Natural killer cell (primary cell): ENCODE measurements at regions not wholly inside any gene's neighbourhood (a gene's known extent, or its start where the extent isn't known, plus 50 kb on each side); places are given as distances from the start of the nearest gene placed in this dataset.

ENCODE experiments used
- ATAC-seq, 3 donors: fragments of 150-1000 bp in 2 of 3; fragments of 200-7000 bp in 1 of 3; cut with Tn5 transposase; 1 replicate in 1 of 3; 2 replicates in 2 of 3; pipeline ENCODE4 v1.10.0; 2021; ENCODE audit warnings: mild to moderate bottlenecking in 2 of 3, moderate library complexity in 2 of 3
- DNase-seq, 2 donors: peaks; one replicate each; pipeline versions ENCODE4 v3.0.0 to v3.0.0-alpha.2; 2013 to 2021; ENCODE audit warnings: mixed read lengths in 1 of 2
- H3K27ac ChIP-seq: one replicate; pipeline ENCODE4 v1.5.1; 2013; ENCODE audit warnings: mild to moderate bottlenecking, low read length
- H3K27me3 ChIP-seq: one replicate; pipeline ENCODE4 v1.6.1; 2013; ENCODE audit warnings: low read length; ENCODE audit not compliant: control insufficient read depth, insufficient read depth
- H3K36me3 ChIP-seq: one replicate; pipeline ENCODE4 v1.6.1; 2013; ENCODE audit warnings: low read length; ENCODE audit not compliant: control insufficient read depth, insufficient read depth
- H3K4me1 ChIP-seq: one replicate; pipeline ENCODE4 v1.6.1; 2013; ENCODE audit warnings: low read length; ENCODE audit not compliant: control insufficient read depth, insufficient read depth
- H3K4me3 ChIP-seq: one replicate; pipeline ENCODE4 v1.5.1; 2013; ENCODE audit warnings: low read length
- H3K9me3 ChIP-seq: one replicate; pipeline ENCODE4 v1.6.1; 2013; ENCODE audit warnings: low read length; ENCODE audit not compliant: control insufficient read depth, insufficient read depth
- H3K27ac Mint-ChIP-seq, 2 donors: one replicate each; pipeline ENCODE4 v1.8.0; 2022; ENCODE audit warnings: mild to moderate bottlenecking in 2 of 2, mixed read lengths in 2 of 2, moderate library complexity in 1 of 2
- H3K27me3 Mint-ChIP-seq, 2 donors: one replicate each; pipeline ENCODE4 v1.8.0; 2022; ENCODE audit warnings: low read depth in 2 of 2, mixed read lengths in 2 of 2
- H3K36me3 Mint-ChIP-seq: one replicate; pipeline ENCODE4 v1.8.0; 2022; ENCODE audit warnings: mixed read lengths
- H3K4me1 Mint-ChIP-seq, 2 donors: one replicate each; pipeline ENCODE4 v1.8.0; 2022; ENCODE audit warnings: mixed read lengths in 2 of 2
- H3K4me3 Mint-ChIP-seq: one replicate; pipeline ENCODE4 v1.8.0; 2022; ENCODE audit warnings: mild to moderate bottlenecking, moderate library complexity, mixed read lengths
- H3K9me3 Mint-ChIP-seq, 2 donors: one replicate each; pipeline ENCODE4 v1.8.0; 2022; ENCODE audit warnings: mixed read lengths in 2 of 2
- WGBS: methylation state at CpG from one replicate; pipeline ENCODE4 v1.1.7; 2013; ENCODE audit warnings: missing lambda C conversion rate; ENCODE audit not compliant: insufficient coverage; 5-methylcytosine and 5-hydroxymethylcytosine counted together
- intact Hi-C: fragments of 100-400 bp; cut with micrococcal nuclease; formaldehyde crosslinking; loops from one replicate; pipeline ENCODE4 v1.14.2; 2022
- TF ChIP-seq, protein P1 (sequence below): fragments of 200-600 bp; IDR thresholded peaks from one replicate; pipeline ENCODE4 v1.8.0; 2022; ENCODE audit warnings: antibody characterized with exemption

GRCh38 chr18:34542625-34543024, 167.5 kb upstream of the DTNA start:
- Histone ChIP-seq H3K36me3 (no peaks in the 10 kb centered on the region), H3K27ac (no peak overlapping the region), H3K4me3 (no peak overlapping the region), H3K27me3 (no peaks in the 10 kb centered on the region), H3K9me3 (no peaks in the 10 kb centered on the region), H3K4me1 (no peaks in the 10 kb centered on the region)
- TF ChIP-seq, protein P1, sequence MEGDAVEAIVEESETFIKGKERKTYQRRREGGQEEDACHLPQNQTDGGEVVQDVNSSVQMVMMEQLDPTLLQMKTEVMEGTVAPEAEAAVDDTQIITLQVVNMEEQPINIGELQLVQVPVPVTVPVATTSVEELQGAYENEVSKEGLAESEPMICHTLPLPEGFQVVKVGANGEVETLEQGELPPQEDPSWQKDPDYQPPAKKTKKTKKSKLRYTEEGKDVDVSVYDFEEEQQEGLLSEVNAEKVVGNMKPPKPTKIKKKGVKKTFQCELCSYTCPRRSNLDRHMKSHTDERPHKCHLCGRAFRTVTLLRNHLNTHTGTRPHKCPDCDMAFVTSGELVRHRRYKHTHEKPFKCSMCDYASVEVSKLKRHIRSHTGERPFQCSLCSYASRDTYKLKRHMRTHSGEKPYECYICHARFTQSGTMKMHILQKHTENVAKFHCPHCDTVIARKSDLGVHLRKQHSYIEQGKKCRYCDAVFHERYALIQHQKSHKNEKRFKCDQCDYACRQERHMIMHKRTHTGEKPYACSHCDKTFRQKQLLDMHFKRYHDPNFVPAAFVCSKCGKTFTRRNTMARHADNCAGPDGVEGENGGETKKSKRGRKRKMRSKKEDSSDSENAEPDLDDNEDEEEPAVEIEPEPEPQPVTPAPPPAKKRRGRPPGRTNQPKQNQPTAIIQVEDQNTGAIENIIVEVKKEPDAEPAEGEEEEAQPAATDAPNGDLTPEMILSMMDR: no peak
- Mint-ChIP-seq H3K36me3 (no peaks in the 10 kb centered on the region), H3K4me1 (no peaks in the 10 kb centered on the region), H3K4me3 (no peak overlapping the region), H3K27ac (no peak overlapping the region), H3K27me3 (peaks cover 0 to 2% of the 10 kb centered on the region in 2 donors), H3K9me3 (peaks cover 0 to 3% of the 10 kb centered on the region in 2 donors)
- DNase-seq: no peak
- no peak for ATAC-seq
- intact Hi-C loops: no loop called here

DNA sequence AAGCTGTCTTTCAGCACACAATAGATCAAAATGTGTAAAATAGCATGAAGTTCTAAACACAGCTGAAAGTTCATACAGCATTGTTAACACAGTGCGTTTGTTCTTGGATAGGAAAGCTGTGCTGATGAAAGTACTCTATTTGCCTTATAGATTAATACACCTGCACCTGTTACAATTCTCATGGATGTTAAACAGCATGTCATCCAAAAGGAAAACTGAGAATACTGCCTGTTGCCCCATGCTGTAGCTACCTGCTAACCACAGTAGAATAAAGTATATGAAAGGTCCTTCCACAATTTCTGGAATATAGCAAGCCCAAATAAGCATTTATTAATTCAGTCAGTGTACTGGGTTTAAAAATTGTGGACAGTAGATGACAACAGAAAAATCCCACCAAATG, 166.7 kb upstream of the DTNA start:
- intact Hi-C loops: no loop called here
- DNase-seq (no peak), ATAC-seq (no peak)
- no peaks in the 10 kb centered on the region for H3K4me1 Mint-ChIP-seq
- WGBS: 100% methylated on average over 1 of the region's 1 CpG
- no peak overlapping the region for H3K4me3 Mint-ChIP-seq
- H3K27me3 Mint-ChIP-seq: peaks cover 0 to 2% of the 10 kb centered on the region in 2 donors
- no peaks in the 10 kb centered on the region for H3K36me3 ChIP-seq
- H3K4me3 ChIP-seq: no peak overlapping the region
- TF ChIP-seq, protein P1: no peak
- H3K4me1 ChIP-seq: no peaks in the 10 kb centered on the region
- H3K9me3 ChIP-seq: no peaks in the 10 kb centered on the region
- peaks cover 0 to 3% of the 10 kb centered on the region in 2 donors for H3K9me3 Mint-ChIP-seq
- no peaks in the 10 kb centered on the region for H3K27me3 ChIP-seq
- H3K27ac ChIP-seq: no peak overlapping the region
- no peak overlapping the region for H3K27ac Mint-ChIP-seq
- H3K36me3 Mint-ChIP-seq: no peaks in the 10 kb centered on the region

DNA sequence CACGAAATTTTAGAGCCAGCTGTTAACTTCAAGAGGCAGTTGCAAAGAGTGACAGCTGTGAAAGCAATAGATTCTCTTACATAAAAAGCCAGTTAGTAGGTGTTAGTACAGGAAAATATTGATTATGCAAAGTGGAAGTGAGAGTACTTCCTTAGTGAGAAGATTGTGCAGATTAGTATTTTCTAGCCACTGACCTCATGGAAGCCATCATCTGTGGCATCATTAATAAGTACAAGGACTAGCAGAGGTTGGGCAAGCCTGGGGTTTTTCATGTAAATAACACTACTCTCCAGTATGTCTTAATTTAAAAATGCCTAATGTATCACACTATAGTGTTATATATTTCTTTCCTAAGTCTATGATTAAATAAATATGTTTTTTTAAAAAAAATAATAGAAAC, 166.2 kb upstream of the DTNA start:
- Histone ChIP-seq H3K4me1 (no peaks in the 10 kb centered on the region), H3K36me3 (no peaks in the 10 kb centered on the region), H3K4me3 (no peak overlapping the region), H3K9me3 (no peaks in the 10 kb centered on the region), H3K27me3 (no peaks in the 10 kb centered on the region), H3K27ac (no peak overlapping the region)
- Mint-ChIP-seq H3K27me3 (peaks cover 0 to 2% of the 10 kb centered on the region in 2 donors), H3K4me1 (no peaks in the 10 kb centered on the region), H3K4me3 (no peak overlapping the region), H3K9me3 (peaks cover 0 to 3% of the 10 kb centered on the region in 2 donors), H3K27ac (no peak overlapping the region), H3K36me3 (no peaks in the 10 kb centered on the region)
- TF ChIP-seq, protein P1: no peak
- WGBS: 47% methylated on average over 1 of the region's 1 CpG
- intact Hi-C loops: no loop called here
- DNase-seq (no peak), ATAC-seq (no peak)

DNA sequence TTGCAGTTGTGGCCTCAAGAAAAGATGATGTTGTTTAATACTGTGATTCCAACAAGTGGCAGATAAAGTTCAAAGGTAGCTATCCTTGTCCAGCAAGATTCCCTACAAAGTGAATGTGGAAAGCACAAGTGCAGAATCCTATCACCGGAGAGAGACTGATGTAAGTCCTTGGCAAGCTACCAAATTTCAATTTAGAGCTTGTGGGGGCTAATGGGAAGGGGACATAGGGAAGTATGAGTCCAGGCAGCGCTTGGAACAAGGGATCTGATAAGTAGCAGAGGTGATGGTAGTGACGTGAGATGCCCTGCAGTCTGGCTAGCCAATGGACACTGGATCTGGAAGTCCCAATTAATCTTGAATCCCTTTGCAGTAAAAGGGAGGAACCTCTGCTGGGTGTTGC, 165.2 kb upstream of the DTNA start:
- H3K36me3 ChIP-seq: no peaks in the 10 kb centered on the region
- no peaks in the 10 kb centered on the region for H3K27me3 ChIP-seq
- H3K9me3 ChIP-seq: no peaks in the 10 kb centered on the region
- H3K27me3 Mint-ChIP-seq: peaks cover 0 to 2% of the 10 kb centered on the region in 2 donors
- peaks cover 0 to 3% of the 10 kb centered on the region in 2 donors for H3K9me3 Mint-ChIP-seq
- TF ChIP-seq, protein P1: no peak
- no peak overlapping the region for H3K27ac ChIP-seq
- ATAC-seq (no peak), DNase-seq (no peak)
- no peaks in the 10 kb centered on the region for H3K4me1 ChIP-seq
- no peak overlapping the region for H3K4me3 Mint-ChIP-seq
- intact Hi-C loops: no loop called here
- H3K4me1 Mint-ChIP-seq: no peaks in the 10 kb centered on the region
- no peak overlapping the region for H3K4me3 ChIP-seq
- 85% methylated on average over 3 of the region's 3 CpGs for WGBS
- H3K36me3 Mint-ChIP-seq: no peaks in the 10 kb centered on the region
- H3K27ac Mint-ChIP-seq: no peak overlapping the region
